Thyroid gland (tissue), 4 donors: ENCODE measurements at regions not wholly inside any gene's neighbourhood (a gene's known extent, or its start where the extent isn't known, plus 50 kb on each side); places are given as distances from the start of the nearest gene placed in this dataset.

Experiments used
- DNase-seq, 2 donors: peaks; one replicate each; pipeline ENCODE4 v3.0.0-alpha.2; 2019
- H3K27ac ChIP-seq, 3 donors: fragments of 200-600 bp; sonication (generic); 1 replicate in 2 of 3; 2 replicates in 1 of 3; pipeline ENCODE4 v1.5.1; 2016 to 2019; ENCODE audit warnings: mild to moderate bottlenecking in 1 of 3, moderate library complexity in 1 of 3
- H3K27me3 ChIP-seq: fragments of 200-600 bp; sonication (generic); one replicate; pipeline ENCODE4 v1.5.1; 2019
- H3K36me3 ChIP-seq, 2 donors: fragments of 200-600 bp; sonication (generic); one replicate each; pipeline ENCODE4 v1.5.1; 2016 to 2019
- H3K4me1 ChIP-seq, 2 donors: fragments of 200-600 bp; sonication (generic); one replicate each; pipeline ENCODE4 v1.5.1; 2017 to 2019
- H3K4me3 ChIP-seq, 3 donors: fragments of 200-600 bp; sonication (generic); replicated peaks in 1 of 3; 1 replicate in 2 of 3; 2 replicates in 1 of 3; pipeline ENCODE4 v1.5.1; 2016; ENCODE audit warnings: mild to moderate bottlenecking in 1 of 3
- H3K9me3 ChIP-seq: fragments of 200-600 bp; sonication (generic); one replicate; pipeline ENCODE4 v1.5.1; 2017
- POLR2A ChIP-seq, 2 donors: fragments of 450-650 bp; IDR thresholded peaks; one replicate each; pipeline ENCODE4 v1.6.1; 2017; ENCODE audit warnings: antibody characterized with exemption in 2 of 2, mild to moderate bottlenecking in 2 of 2, moderate library complexity in 1 of 2
- WGBS, 2 donors: methylation state at CpG; one replicate each; pipeline ENCODE4 v1.1.5; 2017; 5-methylcytosine and 5-hydroxymethylcytosine counted together
- intact Hi-C: fragments of 100-400 bp; cut with DNase I; formaldehyde crosslinking; loops from one replicate; pipeline ENCODE4 v1.15.1; 2023
- TF ChIP-seq, protein P1 (sequence below), 6 experiments: fragments of 200-600 bp in 3 of 6; fragments of 450-650 bp in 3 of 6; sonication (generic) in 3 of 6; IDR thresholded peaks; one replicate each; pipeline ENCODE4 v1.5.1; 2016 to 2019; ENCODE audit warnings: antibody characterized with exemption in 6 of 6, mild to moderate bottlenecking in 2 of 6, inconsistent platforms in 1 of 6, moderate library complexity in 1 of 6

DNA sequence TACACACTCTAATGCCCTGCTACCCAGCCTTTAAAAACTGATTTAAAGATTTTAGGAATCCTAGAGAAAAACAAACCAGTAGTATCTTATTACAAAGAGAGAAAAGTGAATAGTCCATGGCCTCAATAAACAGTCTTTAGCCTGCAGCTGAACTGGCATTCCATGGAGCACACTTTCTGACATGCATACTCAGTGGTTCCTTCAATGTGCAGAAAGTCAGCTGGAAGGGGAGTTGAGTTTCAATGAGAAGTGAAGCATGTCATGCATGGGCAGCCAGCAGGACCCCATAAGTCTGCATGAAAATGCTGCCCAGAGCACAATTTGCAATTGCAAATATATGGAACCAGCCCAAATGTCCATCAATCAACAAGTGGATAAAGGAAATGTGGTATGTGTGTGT lies 273.7 kb downstream of the UQCRFS1 start:
- Histone ChIP-seq H3K4me3 (no peak overlapping the region), H3K36me3 (no peaks in the 10 kb centered on the region), H3K27me3 (no peaks in the 10 kb centered on the region), H3K4me1 (no peaks in the 10 kb centered on the region), H3K27ac (no peak overlapping the region), H3K9me3 (no peaks in the 10 kb centered on the region)
- intact Hi-C loops: no loop called here
- TF ChIP-seq, protein P1, sequence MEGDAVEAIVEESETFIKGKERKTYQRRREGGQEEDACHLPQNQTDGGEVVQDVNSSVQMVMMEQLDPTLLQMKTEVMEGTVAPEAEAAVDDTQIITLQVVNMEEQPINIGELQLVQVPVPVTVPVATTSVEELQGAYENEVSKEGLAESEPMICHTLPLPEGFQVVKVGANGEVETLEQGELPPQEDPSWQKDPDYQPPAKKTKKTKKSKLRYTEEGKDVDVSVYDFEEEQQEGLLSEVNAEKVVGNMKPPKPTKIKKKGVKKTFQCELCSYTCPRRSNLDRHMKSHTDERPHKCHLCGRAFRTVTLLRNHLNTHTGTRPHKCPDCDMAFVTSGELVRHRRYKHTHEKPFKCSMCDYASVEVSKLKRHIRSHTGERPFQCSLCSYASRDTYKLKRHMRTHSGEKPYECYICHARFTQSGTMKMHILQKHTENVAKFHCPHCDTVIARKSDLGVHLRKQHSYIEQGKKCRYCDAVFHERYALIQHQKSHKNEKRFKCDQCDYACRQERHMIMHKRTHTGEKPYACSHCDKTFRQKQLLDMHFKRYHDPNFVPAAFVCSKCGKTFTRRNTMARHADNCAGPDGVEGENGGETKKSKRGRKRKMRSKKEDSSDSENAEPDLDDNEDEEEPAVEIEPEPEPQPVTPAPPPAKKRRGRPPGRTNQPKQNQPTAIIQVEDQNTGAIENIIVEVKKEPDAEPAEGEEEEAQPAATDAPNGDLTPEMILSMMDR (IDR thresholded peaks at IDR 0.05): no peak
- no peak for TF ChIP-seq POLR2A (IDR thresholded peaks at IDR 0.05)
- no peak for DNase-seq

DNA sequence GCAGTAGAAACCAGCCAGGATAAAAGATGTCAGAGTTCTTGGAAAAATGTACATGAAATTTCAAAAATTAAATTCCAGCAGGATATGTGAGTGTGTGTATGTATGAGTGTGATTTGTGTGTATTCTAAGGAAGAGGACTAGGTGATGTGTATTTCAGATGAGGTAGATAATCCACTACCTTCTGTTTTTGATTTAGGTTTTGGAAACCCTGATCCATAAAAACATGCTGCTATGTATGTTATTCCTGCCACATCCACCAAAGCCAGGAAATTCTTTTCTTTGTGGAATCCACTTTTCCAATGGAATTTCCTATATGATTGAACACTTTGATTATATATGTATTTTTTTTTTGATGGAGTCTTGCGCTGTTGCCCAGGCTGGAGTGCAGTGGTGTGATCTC lies 276.9 kb downstream of the UQCRFS1 start:
- H3K27ac ChIP-seq: no peak overlapping the region
- no peaks in the 10 kb centered on the region for H3K4me1 ChIP-seq
- TF ChIP-seq POLR2A (IDR thresholded peaks at IDR 0.05): no peak
- H3K4me3 ChIP-seq: no peak overlapping the region
- H3K27me3 ChIP-seq: no peaks in the 10 kb centered on the region
- no peaks in the 10 kb centered on the region for H3K36me3 ChIP-seq
- DNase-seq: no peak
- intact Hi-C loops: no loop called here
- 95 to 97% methylated on average over 1 of the region's 1 CpG for WGBS, 2 donors
- H3K9me3 ChIP-seq: no peaks in the 10 kb centered on the region

DNA sequence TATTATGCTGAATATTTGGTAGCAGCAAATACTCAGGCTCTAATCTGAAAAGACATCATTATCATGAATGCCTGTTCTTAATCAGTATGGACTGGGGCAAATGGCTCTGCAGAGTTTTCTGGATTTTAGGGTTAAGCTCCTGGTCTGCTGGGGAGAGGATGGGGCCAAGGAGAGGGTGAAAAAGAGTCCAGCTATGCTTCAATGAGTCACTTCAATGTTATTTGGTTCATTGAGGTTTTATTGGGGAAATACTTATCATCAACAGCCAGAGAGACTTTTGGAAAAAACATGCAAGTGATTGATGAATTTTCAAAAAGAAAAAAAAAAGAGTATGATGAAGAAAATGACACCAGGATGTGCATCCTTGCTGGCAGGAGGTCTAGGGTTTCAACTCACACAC lies 278.3 kb downstream of the UQCRFS1 start:
- intact Hi-C loops: no loop called here
- Histone ChIP-seq H3K36me3 (no peaks in the 10 kb centered on the region), H3K4me3 (no peak overlapping the region), H3K9me3 (no peaks in the 10 kb centered on the region), H3K4me1 (no peaks in the 10 kb centered on the region), H3K27me3 (no peaks in the 10 kb centered on the region), H3K27ac (no peak overlapping the region)
- no peak for DNase-seq
- TF ChIP-seq, protein P1 (IDR thresholded peaks at IDR 0.05): no peak
- no peak for TF ChIP-seq POLR2A (IDR thresholded peaks at IDR 0.05)

DNA sequence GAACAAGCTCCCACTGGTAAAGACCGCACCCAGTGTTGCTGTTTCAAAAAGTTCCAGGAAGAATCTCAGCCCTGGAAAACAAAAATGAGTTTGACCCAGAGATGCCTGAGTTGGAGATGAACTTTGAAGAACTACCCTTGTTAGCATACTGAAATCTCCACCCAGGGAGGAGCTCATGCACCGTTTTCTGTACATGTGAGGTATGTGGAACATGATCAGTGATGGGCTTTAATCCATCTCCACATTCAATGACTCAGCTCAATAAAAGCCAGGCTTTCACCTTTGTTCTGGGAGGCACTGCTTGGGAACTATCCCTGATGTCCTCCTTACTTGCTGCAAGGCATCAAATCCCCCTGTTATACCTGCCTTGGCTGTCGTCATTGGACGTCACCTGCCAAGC lies 279.9 kb downstream of the UQCRFS1 start:
- Histone ChIP-seq H3K27me3 (no peaks in the 10 kb centered on the region), H3K4me1 (no peaks in the 10 kb centered on the region), H3K4me3 (no peak overlapping the region), H3K27ac (no peak overlapping the region), H3K36me3 (no peaks in the 10 kb centered on the region), H3K9me3 (no peaks in the 10 kb centered on the region)
- DNase-seq: no peak
- no peak for TF ChIP-seq POLR2A (IDR thresholded peaks at IDR 0.05)
- TF ChIP-seq, protein P1 (IDR thresholded peaks at IDR 0.05): no peak
- intact Hi-C loops: no loop called here
- WGBS, 2 donors: 84 to 87% methylated on average over 3 to 4 of the region's 4 CpGs

DNA sequence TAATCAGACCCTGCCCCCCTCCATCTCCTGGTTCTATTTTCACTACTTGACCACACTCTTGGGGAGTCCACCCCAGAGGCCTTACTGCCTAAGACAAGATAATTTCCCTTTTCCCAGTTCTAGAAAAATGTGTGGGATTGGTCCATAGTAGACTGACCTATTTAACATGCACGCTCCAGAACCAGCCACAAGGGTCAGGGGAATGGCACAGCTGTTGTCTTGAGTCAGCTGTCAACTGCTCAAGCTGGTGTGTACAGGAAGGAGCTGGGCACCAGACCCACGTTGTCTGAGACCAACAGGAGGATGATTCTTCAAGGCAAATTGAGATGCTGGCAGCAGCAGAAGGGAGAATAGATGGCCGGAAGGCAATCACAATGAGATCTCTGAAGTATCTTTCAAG lies 280.5 kb downstream of the UQCRFS1 start:
- H3K36me3 ChIP-seq: no peaks in the 10 kb centered on the region
- 76 to 77% methylated on average over 3 of the region's 3 CpGs for WGBS, 2 donors
- intact Hi-C loops: no loop called here
- H3K27ac ChIP-seq: no peak overlapping the region
- H3K27me3 ChIP-seq: no peaks in the 10 kb centered on the region
- no peak for TF ChIP-seq POLR2A (IDR thresholded peaks at IDR 0.05)
- TF ChIP-seq, protein P1 (IDR thresholded peaks at IDR 0.05): no peak
- H3K4me1 ChIP-seq: no peaks in the 10 kb centered on the region
- H3K4me3 ChIP-seq: no peak overlapping the region
- no peaks in the 10 kb centered on the region for H3K9me3 ChIP-seq
- no peak for DNase-seq

DNA sequence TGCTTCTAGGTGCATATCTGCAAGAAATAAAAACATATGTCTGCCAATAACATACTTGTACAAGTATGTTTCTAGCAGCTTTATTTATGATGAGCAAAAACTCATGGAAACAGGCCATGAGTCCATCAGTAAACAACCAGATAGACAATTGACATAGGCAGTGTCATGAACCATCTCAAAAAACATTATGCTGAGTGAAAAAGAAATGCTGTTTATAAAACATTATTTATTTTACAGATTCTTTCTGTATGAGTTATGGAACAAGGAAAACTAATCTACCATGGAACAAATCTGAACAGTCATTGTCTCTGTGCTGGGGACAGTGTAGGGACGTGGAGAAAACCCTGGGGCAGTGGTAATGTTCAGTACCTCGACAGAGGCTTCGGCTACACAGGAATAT lies 283.9 kb downstream of the UQCRFS1 start:
- Histone ChIP-seq H3K9me3 (no peaks in the 10 kb centered on the region), H3K4me3 (no peak overlapping the region), H3K27me3 (no peaks in the 10 kb centered on the region), H3K4me1 (no peaks in the 10 kb centered on the region), H3K36me3 (no peaks in the 10 kb centered on the region), H3K27ac (no peak overlapping the region)
- intact Hi-C loops: no loop called here
- no peak for DNase-seq
- 60 to 64% methylated on average over 3 of the region's 3 CpGs for WGBS, 2 donors
- TF ChIP-seq, protein P1 (IDR thresholded peaks at IDR 0.05): no peak
- TF ChIP-seq POLR2A (IDR thresholded peaks at IDR 0.05): no peak
